ENCODE measurements at regions not wholly inside any gene's neighbourhood (a gene's known extent, or its start where the extent isn't known, plus 50 kb on each side); places are given as distances from the start of the nearest gene placed in this dataset.

- no peak for TF ChIP-seq ZNF549 (tag by site-specific recombination; IDR thresholded peaks at IDR 0.05)
- no peak for TF ChIP-seq ZSCAN18 (tag by site-specific recombination; IDR thresholded peaks at IDR 0.05)
- TF ChIP-seq CTCF (tag by site-specific recombination; IDR thresholded peaks at IDR 0.05): no peak
- no peak for TF ChIP-seq KLF8 (tag by site-specific recombination; IDR thresholded peaks at IDR 0.05)
These were observed 417.5 kb downstream of the ZEB2 start for GRCh38 chr2:144102386-144102785.
